OCI-LY1 (cell line): ENCODE measurements at regions not wholly inside any gene's neighbourhood (a gene's known extent, or its start where the extent isn't known, plus 50 kb on each side); places are given as distances from the start of the nearest gene placed in this dataset.
"Not testable (repeated sequence)": the region's sequence is repeated elsewhere in the genome, so short reads cannot be mapped to it uniquely, and the experiment has no call there.

Experiments used
- H2AFZ ChIP-seq: fragments of 200-600 bp; sonication (generic), shearing (Covaris generic); 2 replicates; pipeline ENCODE4 v1.6.0; 2014; ENCODE audit warnings: antibody characterized with exemption, mild to moderate bottlenecking, low read length
- H3F3A ChIP-seq: fragments of 200-600 bp; sonication (generic), shearing (Covaris generic); 2 replicates; pipeline ENCODE4 v1.6.0; 2014; ENCODE audit warnings: mild to moderate bottlenecking, antibody characterized with exemption, low read length, moderate library complexity; ENCODE audit not compliant: insufficient read depth
- H3K27ac ChIP-seq: fragments of 200-600 bp; sonication (generic); 2 replicates; pipeline ENCODE4 v1.5.1; 2014; ENCODE audit warnings: low read length, mixed run types, mild to moderate bottlenecking, low read depth; ENCODE audit not compliant: poor library complexity, severe bottlenecking
- H3K27me3 ChIP-seq: fragments of 200-600 bp; sonication (generic); 2 replicates; pipeline ENCODE4 v1.6.0; 2014; ENCODE audit warnings: antibody characterized with exemption, mild to moderate bottlenecking, low read length, moderate library complexity; ENCODE audit not compliant: insufficient read depth
- H3K36me3 ChIP-seq: fragments of 200-600 bp; sonication (generic); 2 replicates; pipeline ENCODE4 v1.6.1; 2014; ENCODE audit warnings: mild to moderate bottlenecking, antibody characterized with exemption, low read length, moderate library complexity, mixed read lengths; ENCODE audit not compliant: insufficient read depth
- H3K4me1 ChIP-seq: fragments of 200-600 bp; sonication (generic); 2 replicates; pipeline ENCODE4 v1.5.1; 2014; ENCODE audit warnings: mild to moderate bottlenecking, low read length, moderate library complexity; ENCODE audit not compliant: insufficient read depth, severe bottlenecking
- H3K4me2 ChIP-seq: fragments of 200-600 bp; sonication (generic), shearing (Covaris generic); 2 replicates; pipeline ENCODE4 v1.6.1; 2014; ENCODE audit warnings: low read length
- H3K4me3 ChIP-seq: fragments of 200-600 bp; sonication (generic); 2 replicates; pipeline ENCODE4 v1.5.1; 2014; ENCODE audit warnings: low read length, low read depth, mild to moderate bottlenecking, mixed read lengths; ENCODE audit not compliant: poor library complexity, severe bottlenecking
- H3K79me2 ChIP-seq: fragments of 200-600 bp; shearing (Covaris generic); 2 replicates; pipeline ENCODE4 v1.6.1; 2016; ENCODE audit warnings: mixed run types, low read length, mixed read lengths; ENCODE audit not compliant: insufficient read depth
- H3K9ac ChIP-seq: fragments of 200-600 bp; sonication (generic), shearing (Covaris generic); 2 replicates; pipeline ENCODE4 v1.6.1; 2014; ENCODE audit warnings: mild to moderate bottlenecking, low read length, mixed read lengths
- H3K9me2 ChIP-seq: fragments of 200-600 bp; sonication (generic), shearing (Covaris generic); 2 replicates; pipeline ENCODE4 v1.6.1; 2014; ENCODE audit warnings: low read depth, mild to moderate bottlenecking, low read length, mixed read lengths
- H3K9me3 ChIP-seq: fragments of 200-600 bp; shearing (Covaris generic); 2 replicates; pipeline ENCODE4 v1.6.1; 2014; ENCODE audit warnings: low read length, mixed read lengths
- H4K20me1 ChIP-seq: fragments of 200-600 bp; sonication (generic), shearing (Covaris generic); 2 replicates; pipeline ENCODE4 v1.6.0; 2016; ENCODE audit warnings: mild to moderate bottlenecking, low read length; ENCODE audit not compliant: insufficient read depth
- CTCF ChIP-seq: fragments of 200-600 bp; sonication (generic), shearing (Covaris generic); IDR thresholded peaks from 2 replicates; pipeline ENCODE4 v1.5.1; 2017; ENCODE audit warnings: mild to moderate bottlenecking, antibody characterized with exemption, low read length, moderate library complexity, mixed read lengths
- EZH2 ChIP-seq: fragments of 200-600 bp; sonication (generic), shearing (Covaris generic); IDR thresholded peaks from 2 replicates; pipeline ENCODE4 v1.8.0; 2017; ENCODE audit warnings: borderline replicate concordance, mixed run types, mild to moderate bottlenecking, antibody characterized with exemption, low read length, moderate library complexity, mixed read lengths

DNA sequence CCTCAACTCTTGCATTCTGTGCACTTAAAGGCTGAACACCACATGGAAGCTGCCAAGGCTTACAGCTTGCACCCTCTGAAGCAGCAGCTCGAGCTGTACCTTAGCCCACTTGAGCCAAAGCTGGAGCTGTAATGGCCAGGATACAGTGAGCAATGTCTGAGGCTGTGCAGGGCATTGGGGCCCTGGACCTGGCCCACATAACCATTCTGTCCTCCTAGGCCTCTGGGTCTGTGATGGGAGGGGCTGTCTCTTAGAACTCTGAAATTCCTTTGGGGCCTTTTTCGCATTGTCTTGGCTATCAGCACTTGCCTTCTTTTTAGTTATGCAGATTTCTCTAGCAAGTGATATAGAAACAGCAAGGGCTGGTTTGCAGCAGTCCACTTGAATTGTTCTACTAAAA is 303.8 kb upstream of the CLEC14A start:
- Histone ChIP-seq H3K27ac (no peak overlapping the region), H3K4me2 (no peak overlapping the region), H3K36me3 (no peaks in the 10 kb centered on the region), H3K9ac (no peak overlapping the region), H3K4me1 (no peaks in the 10 kb centered on the region), H3K9me2 (no peaks in the 10 kb centered on the region), H3K9me3 (0 out of 2 replicates have a peak, but pooled peaks cover 2% of the 10 kb centered on the region), H3F3A (no peaks in the 10 kb centered on the region), H3K79me2 (no peaks in the 10 kb centered on the region), H3K4me3 (no peak overlapping the region), H3K27me3 (no peaks in the 10 kb centered on the region), H2AFZ (no peak overlapping the region), H4K20me1 (no peaks in the 10 kb centered on the region)
- TF ChIP-seq EZH2 = no peak
- no peak for TF ChIP-seq CTCF

DNA sequence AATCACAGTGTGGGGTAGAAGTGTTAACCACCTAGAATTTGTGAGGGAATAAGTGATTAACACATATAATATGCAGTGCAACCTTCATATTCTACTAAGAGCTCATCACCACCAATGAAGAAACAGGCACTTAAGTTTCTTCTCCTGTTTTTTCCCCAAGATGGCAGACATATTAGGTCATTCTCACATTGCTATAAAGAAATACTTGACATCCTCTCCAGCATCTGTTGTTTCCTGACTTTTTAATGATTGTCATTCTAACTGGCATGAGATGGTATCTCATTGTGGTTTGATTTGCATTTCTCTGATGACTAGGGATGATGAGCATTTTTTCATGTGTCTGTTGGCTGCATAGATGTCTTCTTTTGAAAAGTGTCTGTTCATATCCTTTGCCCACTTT is 301.5 kb upstream of the CLEC14A start:
- not testable (repeated sequence) for H3K27me3 ChIP-seq, H3K9me2 ChIP-seq, H3K4me1 ChIP-seq, H4K20me1 ChIP-seq, H3F3A ChIP-seq, H3K79me2 ChIP-seq, H3K9ac ChIP-seq, H3K4me2 ChIP-seq, H3K9me3 ChIP-seq, H3K4me3 ChIP-seq, H3K36me3 ChIP-seq, H3K27ac ChIP-seq, H2AFZ ChIP-seq

DNA sequence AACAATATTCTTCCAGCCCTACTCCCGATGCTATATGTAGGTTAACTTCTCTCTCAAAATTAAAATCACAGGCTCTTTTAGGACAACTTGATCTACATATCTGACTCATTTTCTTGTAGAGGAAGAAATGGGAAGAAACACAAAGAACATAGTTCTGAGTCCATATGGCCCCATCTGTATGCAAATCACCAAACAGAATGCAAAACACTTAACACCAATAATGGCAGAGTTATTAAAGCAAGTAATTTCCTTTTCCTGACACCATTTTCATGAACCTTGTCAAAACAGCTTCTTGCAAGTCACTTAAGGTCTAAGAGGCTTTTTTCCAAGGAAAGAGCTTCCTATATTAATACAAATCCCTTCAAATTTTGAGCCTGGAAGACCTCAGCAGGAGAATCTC is 300.4 kb upstream of the CLEC14A start:
- Histone ChIP-seq H2AFZ (no peak overlapping the region), H3K4me2 (no peak overlapping the region), H3F3A (no peaks in the 10 kb centered on the region), H3K27ac (no peak overlapping the region), H3K4me3 (no peak overlapping the region), H3K36me3 (no peaks in the 10 kb centered on the region), H3K9me3 (0 out of 2 replicates have a peak, but pooled peaks cover 2% of the 10 kb centered on the region), H3K27me3 (no peaks in the 10 kb centered on the region), H4K20me1 (no peaks in the 10 kb centered on the region), H3K9ac (no peak overlapping the region), H3K79me2 (no peaks in the 10 kb centered on the region), H3K4me1 (no peaks in the 10 kb centered on the region), H3K9me2 (no peaks in the 10 kb centered on the region)
- TF ChIP-seq EZH2 (no peak), CTCF (no peak)

DNA sequence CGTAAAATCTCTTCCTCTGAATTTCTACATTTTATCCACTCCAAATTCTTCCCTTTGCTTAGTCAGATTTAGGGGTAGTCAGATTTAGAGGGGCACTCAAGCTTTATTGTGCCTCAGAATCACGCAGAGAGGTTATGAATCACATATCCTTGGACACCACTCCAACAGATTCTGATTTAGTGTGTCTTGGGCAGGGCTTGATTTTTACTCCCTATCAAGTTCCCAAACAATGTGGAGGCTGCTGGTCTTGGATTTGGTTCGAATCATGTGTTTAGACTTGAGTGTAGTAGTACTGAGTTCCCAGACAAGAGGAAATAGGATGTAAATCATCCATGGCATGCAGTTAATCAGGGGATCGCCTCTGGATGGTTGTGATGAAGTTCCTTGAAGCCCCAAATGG is 298.1 kb upstream of the CLEC14A start:
- Histone ChIP-seq H3K27me3 (no peaks in the 10 kb centered on the region), H4K20me1 (no peaks in the 10 kb centered on the region), H3K9ac (no peak overlapping the region), H3K9me2 (no peaks in the 10 kb centered on the region), H2AFZ (no peak overlapping the region), H3K36me3 (no peaks in the 10 kb centered on the region), H3K79me2 (no peaks in the 10 kb centered on the region), H3K4me3 (no peak overlapping the region), H3F3A (no peaks in the 10 kb centered on the region), H3K9me3 (no peaks in the 10 kb centered on the region), H3K27ac (no peak overlapping the region), H3K4me2 (no peak overlapping the region), H3K4me1 (no peaks in the 10 kb centered on the region)
- TF ChIP-seq EZH2 (no peak), CTCF (no peak)
